ENCODE measurements at regions not wholly inside any gene's neighbourhood (a gene's known extent, or its start where the extent isn't known, plus 50 kb on each side); places are given as distances from the start of the nearest gene placed in this dataset.

DNA sequence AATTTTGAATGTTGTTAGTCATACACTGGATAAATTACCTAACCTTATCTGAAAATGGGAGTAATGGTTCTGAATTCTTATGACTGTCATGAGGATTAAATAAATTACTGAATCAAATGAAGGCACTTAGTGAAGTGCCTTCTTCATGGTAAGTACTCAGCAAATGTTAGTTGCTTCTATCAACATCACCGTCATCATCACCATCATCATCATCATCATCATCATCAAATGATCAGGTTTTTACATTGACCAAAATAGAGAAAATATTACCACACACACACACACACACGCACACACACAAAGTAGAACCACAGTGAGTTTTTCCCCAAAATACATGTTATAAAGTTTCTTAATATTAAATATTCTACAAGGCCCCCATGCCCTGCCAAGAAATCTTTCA lies 368.3 kb upstream of the FGF13 start:
- no peak for TF ChIP-seq EZH2 (IDR thresholded peaks at IDR 0.05; ENCODE audit: insufficient read depth, poor library complexity, severe bottlenecking)
- no peak for TF ChIP-seq EZH2phosphoT487 (IDR thresholded peaks at IDR 0.05; ENCODE audit: insufficient read depth, low read depth)
